ENCODE measurements at regions not wholly inside any gene's neighbourhood (a gene's known extent, or its start where the extent isn't known, plus 50 kb on each side); places are given as distances from the start of the nearest gene placed in this dataset.
"Not testable (repeated sequence)": the region's sequence is repeated elsewhere in the genome, so short reads cannot be mapped to it uniquely, and the experiment has no call there.

DNA sequence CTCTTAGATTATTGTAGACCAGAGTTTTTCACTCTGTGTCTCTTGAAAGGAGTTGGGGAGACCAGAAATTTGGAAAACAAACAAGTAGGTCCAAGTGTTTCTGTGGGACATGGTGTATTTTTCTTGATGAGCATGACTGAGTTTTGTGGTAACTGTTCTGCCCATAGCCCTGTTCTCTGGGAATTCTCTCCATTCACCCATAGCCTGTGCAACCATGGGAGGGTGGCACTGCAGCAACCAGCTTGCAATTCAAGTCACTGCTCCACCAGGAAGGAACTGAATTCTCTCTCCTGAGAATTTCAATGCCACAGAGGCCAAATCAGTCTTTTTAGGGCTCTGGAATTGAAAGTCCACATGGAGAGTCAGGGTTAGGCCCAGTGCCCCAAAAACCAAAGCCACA lies 475.3 kb upstream of the TRPC7 start:
- DNase-seq = no peak
- no peaks in the 10 kb centered on the region for H3K4me1 Mint-ChIP-seq (ENCODE audit: low read depth in 2 of 2)
- H3K9me3 Mint-ChIP-seq = peaks cover 4 to 6% of the 10 kb centered on the region in 2 donors
- ATAC-seq (replicated peaks) = no peak
- H3K27me3 Mint-ChIP-seq = no peaks in the 10 kb centered on the region
- H3K27ac Mint-ChIP-seq = no peak overlapping the region
- no peak overlapping the region for H3K4me3 Mint-ChIP-seq
- no peaks in the 10 kb centered on the region for H3K36me3 Mint-ChIP-seq (ENCODE audit: insufficient read depth)

DNA sequence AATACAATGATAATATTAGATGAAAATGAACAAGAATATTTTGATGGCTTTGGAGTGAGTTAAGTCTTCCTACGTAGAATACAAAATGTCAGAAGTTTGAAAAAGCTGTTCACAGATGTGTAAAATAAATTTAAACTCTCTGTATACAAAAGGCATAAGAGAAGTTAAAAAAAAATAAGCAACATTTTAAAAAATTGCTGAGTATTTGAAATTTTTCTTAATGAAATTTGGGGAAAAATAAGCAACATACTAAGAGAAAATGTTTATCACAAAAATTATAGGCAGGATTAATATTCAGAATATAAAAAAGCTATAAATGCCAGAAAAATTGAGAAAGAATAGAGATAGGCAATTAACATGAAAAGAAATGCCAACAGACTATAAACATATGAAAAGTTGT lies 470.7 kb upstream of the TRPC7 start:
- DNase-seq (no peak), ATAC-seq (replicated peaks) (no peak)
- Mint-ChIP-seq H3K9me3 (peaks cover 0 to 18% of the 10 kb centered on the region in 2 donors), H3K27ac (no peak overlapping the region), H3K27me3 (no peaks in the 10 kb centered on the region), H3K4me1 (ENCODE audit: low read depth in 2 of 2) (no peaks in the 10 kb centered on the region), H3K36me3 (ENCODE audit: insufficient read depth) (no peaks in the 10 kb centered on the region), H3K4me3 (no peak overlapping the region)

DNA sequence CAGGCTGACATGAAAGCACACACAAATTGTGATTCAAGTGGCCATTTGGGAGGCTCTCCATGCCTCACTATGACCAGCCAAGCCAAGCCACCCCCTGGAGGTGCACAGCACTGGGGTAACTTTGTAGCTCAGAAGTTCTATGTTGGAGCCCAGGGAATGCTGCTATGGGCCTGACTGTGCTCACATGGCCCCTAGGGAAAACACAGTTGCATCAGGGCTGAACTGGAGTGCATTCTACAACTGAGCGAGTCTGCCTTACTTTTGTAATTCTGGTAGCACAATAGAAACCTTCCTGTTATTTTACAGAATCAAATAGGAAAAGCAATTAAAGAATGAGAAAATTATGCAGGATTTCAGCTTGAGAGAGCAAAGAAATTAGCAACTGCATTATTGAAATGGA lies 455.5 kb upstream of the TRPC7 start:
- H3K27me3 Mint-ChIP-seq = no peaks in the 10 kb centered on the region

DNA sequence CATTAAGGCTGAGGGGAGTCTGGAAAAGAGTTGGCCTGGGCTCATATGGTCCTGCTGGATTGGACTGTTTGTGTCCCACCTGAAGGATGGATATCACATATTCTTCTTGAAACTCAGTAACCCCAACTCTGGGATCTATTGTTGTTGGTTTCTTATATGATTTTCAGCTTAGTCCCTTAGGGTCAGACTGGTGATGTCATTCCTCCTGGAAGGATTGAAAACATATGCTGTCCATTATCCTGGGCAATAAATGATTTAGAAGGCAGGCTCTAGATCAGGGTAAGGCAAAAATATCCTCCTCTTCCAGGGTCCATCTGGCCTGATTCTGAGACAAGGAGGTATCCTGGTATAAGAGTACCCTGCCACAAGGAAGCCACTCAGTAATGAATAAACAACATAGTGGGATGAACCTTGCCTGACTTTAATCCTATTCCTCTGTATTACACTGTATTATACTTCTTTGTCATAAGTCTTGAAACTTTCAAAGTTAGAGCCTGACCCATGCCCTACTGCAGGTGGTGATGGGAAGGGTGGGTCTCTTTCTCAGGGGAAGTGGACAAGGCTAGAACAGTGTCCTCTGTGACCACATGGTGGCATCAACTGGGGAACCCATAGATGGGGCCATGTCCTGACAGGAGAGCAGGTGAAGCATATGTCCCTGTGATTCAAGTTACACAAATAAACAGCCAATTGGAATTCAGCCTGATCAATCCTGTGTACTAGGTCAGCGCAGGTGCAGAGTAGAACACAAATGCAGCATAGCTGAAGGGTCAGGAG lies 454.4 kb upstream of the TRPC7 start:
- no peak overlapping the region for H3K27ac Mint-ChIP-seq
- ATAC-seq (replicated peaks) = no peak
- no peaks in the 10 kb centered on the region for H3K4me1 Mint-ChIP-seq (ENCODE audit: low read depth in 2 of 2)
- peaks cover 2 to 6% of the 10 kb centered on the region in 2 donors for H3K9me3 Mint-ChIP-seq
- no peak overlapping the region for H3K4me3 Mint-ChIP-seq
- no peak for DNase-seq
- H3K36me3 Mint-ChIP-seq (ENCODE audit: insufficient read depth) = no peaks in the 10 kb centered on the region
- no peaks in the 10 kb centered on the region for H3K27me3 Mint-ChIP-seq

More for the DNA sequence above, 455.5 kb upstream of the TRPC7 start:
- no peak overlapping the region for H3K27ac Mint-ChIP-seq
- H3K4me3 Mint-ChIP-seq = no peak overlapping the region
- DNase-seq = no peak
- ATAC-seq (replicated peaks) = no peak
- peaks cover 2 to 3% of the 10 kb centered on the region in 2 donors for H3K9me3 Mint-ChIP-seq
- no peaks in the 10 kb centered on the region for H3K36me3 Mint-ChIP-seq (ENCODE audit: insufficient read depth)
- H3K4me1 Mint-ChIP-seq (ENCODE audit: low read depth in 2 of 2) = no peaks in the 10 kb centered on the region

DNA sequence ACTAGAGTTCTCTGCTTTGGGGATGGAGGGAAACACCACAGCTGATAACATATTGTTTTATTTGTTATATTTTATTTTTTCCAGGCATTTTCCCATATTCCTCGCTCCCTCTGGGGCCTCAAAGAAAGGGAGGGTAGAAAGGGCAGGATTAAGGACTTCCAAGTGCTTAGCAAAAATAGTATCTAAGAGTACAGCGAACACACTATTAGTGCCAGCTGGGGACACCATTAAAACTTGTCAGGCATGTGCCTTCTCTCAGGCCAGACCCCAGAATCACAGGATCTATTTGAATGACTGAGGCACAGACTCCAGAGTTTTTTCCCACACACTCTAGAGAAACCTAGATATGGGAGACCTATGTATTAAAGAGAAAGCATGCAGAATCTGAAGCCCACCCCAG lies 451.0 kb upstream of the TRPC7 start:
- no peak overlapping the region for H3K27ac Mint-ChIP-seq
- no peaks in the 10 kb centered on the region for H3K36me3 Mint-ChIP-seq (ENCODE audit: insufficient read depth)
- H3K4me3 Mint-ChIP-seq = no peak overlapping the region
- no peak for ATAC-seq (replicated peaks)
- H3K9me3 Mint-ChIP-seq = peaks cover 2 to 6% of the 10 kb centered on the region in 2 donors
- no peak for DNase-seq
- no peaks in the 10 kb centered on the region for H3K27me3 Mint-ChIP-seq
- H3K4me1 Mint-ChIP-seq (ENCODE audit: low read depth in 2 of 2) = no peaks in the 10 kb centered on the region

DNA sequence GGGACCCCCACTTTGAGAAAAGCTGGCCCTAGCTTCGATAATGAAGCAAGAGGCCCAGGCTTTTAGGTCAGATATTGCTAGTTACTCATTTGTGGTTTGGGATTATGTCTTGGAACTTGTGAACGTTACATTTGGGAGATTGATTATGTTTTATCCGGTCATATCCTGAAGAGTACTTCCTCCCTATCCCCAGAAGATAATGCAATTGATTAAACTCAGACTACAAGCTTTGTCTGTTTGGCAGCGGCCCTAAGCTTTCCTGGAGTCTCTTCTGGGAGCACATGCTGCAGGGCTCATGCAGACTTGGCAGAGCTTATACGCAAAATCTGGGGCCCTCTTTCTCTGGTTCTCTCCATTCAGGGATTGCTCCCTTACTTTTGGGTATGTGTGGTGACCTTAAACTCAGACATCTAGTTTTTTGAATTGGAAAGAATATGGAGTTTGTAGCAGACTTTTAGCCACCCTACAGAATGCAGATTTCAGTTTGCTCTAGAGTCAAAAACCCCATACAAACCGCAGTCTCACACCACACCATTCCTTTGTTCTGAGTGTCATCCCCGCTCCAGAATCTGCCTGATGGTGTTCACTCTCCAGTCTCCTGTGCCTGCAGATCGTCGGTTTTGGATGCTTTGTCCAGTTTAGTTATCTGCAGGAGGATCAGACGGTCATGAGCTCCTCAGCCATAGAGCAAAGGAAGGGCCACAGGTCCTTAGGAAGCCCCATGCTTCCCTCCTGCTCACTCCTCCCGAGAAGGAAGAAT lies 449.5 kb upstream of the TRPC7 start:
- Mint-ChIP-seq H3K4me1 (ENCODE audit: low read depth in 2 of 2) (no peaks in the 10 kb centered on the region), H3K9me3 (peaks cover 2 to 6% of the 10 kb centered on the region in 2 donors), H3K36me3 (ENCODE audit: insufficient read depth) (no peaks in the 10 kb centered on the region), H3K4me3 (no peak overlapping the region), H3K27ac (no peak overlapping the region), H3K27me3 (no peaks in the 10 kb centered on the region)
- ATAC-seq (replicated peaks) (no peak), DNase-seq (no peak)

DNA sequence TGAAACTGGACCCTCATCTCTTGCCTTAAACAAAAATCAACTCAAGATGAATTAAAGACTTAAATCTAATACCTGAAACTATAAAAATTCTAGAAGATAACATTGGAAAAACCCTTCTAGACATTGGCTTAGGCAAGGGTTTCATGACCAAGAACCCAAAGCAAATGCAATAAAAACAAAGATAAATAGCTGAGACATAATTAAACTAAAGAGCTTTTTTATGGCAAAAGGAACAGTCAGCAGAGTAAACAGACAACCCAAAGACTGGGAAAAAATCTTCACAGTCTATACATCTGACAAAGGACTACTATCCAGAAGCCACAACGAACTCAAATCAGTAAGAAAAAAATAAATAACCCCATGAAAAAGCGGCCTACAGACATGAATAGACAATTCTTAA lies 446.9 kb upstream of the TRPC7 start:
- not testable (repeated sequence) for H3K36me3 Mint-ChIP-seq (ENCODE audit: insufficient read depth); DNase-seq; H3K4me1 Mint-ChIP-seq (ENCODE audit: low read depth in 2 of 2); H3K4me3 Mint-ChIP-seq; H3K27ac Mint-ChIP-seq; ATAC-seq (replicated peaks); H3K27me3 Mint-ChIP-seq; H3K9me3 Mint-ChIP-seq

DNA sequence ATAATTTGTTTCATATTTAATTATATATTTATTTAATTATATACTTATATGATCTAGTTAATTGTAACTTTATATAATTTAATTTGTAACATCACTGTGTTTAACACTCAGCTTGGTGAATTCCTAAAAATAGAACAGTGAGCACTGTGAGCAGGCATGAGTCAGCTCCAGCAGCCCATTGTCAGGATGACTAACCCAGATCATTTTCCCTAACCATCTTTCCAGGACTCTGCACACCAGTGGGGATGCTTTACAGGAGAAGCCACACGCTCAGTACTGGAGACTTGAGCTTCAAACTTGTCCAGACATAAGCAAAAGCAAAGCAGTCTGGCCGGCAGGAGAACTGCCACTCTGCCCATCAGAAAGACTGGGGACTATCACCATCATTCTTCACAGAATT lies 446.2 kb upstream of the TRPC7 start:
- H3K36me3 Mint-ChIP-seq (ENCODE audit: insufficient read depth) = no peaks in the 10 kb centered on the region
- peaks cover 0 to 6% of the 10 kb centered on the region in 2 donors for H3K9me3 Mint-ChIP-seq
- ATAC-seq (replicated peaks) = no peak
- peaks cover 0 to 2% of the 10 kb centered on the region in 2 donors for H3K4me1 Mint-ChIP-seq (ENCODE audit: low read depth in 2 of 2)
- H3K27me3 Mint-ChIP-seq = no peaks in the 10 kb centered on the region
- H3K27ac Mint-ChIP-seq = no peak overlapping the region
- no peak for DNase-seq
- no peak overlapping the region for H3K4me3 Mint-ChIP-seq

DNA sequence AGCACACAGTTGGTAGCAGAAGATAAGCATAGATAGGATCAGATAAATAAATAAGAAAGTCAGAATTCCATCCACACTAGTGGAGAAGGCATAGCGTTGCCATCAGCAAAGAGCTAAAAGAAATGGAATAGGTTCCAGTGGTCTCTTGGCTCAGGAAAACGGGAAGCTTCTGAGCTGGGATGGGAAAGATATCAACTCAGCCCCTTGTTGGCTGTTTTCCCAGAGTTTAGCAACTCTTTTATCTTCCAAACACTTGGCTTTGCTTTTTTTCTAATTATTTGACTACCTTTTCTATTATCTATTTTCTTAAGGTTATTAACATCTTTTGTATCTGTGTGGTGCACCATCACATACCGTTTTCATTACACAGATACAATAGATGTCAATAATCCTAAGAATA lies 445.7 kb upstream of the TRPC7 start:
- Mint-ChIP-seq H3K36me3 (ENCODE audit: insufficient read depth) (no peaks in the 10 kb centered on the region), H3K27ac (no peak overlapping the region), H3K4me1 (ENCODE audit: low read depth in 2 of 2) (peaks cover 0 to 2% of the 10 kb centered on the region in 2 donors), H3K4me3 (no peak overlapping the region), H3K27me3 (no peaks in the 10 kb centered on the region), H3K9me3 (peaks cover 0 to 5% of the 10 kb centered on the region in 2 donors)
- ATAC-seq (replicated peaks) (no peak), DNase-seq (no peak)

DNA sequence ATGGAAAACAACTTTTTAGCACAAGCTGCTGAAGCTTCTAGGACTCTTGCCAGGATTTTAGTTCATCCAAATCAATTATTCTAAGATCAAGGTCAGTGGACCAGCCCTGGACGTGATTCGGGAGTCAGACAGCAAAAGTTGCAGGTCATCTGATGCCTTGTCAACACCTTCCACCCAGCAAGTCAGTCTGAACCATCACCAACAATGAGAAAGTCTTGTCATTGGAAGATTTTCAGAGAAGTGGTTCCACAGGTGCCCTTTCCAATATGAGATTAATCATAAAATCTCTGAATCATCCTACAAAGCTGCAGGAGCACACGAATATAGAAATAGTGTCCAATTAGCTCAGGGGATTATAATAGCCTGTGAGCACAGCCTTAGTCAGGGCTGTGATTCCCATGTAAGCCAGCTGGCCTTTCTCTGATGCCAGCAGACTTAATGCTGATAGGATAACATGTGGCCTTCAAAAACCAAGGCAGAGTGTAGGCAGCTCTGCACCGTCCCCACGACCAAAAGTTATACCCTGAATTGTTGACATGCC lies 445.0 kb upstream of the TRPC7 start:
- H3K4me3 Mint-ChIP-seq = no peak overlapping the region
- no peaks in the 10 kb centered on the region for H3K27me3 Mint-ChIP-seq
- H3K9me3 Mint-ChIP-seq = no peaks in the 10 kb centered on the region
- H3K27ac Mint-ChIP-seq = no peak overlapping the region
- H3K36me3 Mint-ChIP-seq (ENCODE audit: insufficient read depth) = no peaks in the 10 kb centered on the region
- DNase-seq (no peak), ATAC-seq (replicated peaks) (no peak)
- peaks cover 0 to 2% of the 10 kb centered on the region in 2 donors for H3K4me1 Mint-ChIP-seq (ENCODE audit: low read depth in 2 of 2)

DNA sequence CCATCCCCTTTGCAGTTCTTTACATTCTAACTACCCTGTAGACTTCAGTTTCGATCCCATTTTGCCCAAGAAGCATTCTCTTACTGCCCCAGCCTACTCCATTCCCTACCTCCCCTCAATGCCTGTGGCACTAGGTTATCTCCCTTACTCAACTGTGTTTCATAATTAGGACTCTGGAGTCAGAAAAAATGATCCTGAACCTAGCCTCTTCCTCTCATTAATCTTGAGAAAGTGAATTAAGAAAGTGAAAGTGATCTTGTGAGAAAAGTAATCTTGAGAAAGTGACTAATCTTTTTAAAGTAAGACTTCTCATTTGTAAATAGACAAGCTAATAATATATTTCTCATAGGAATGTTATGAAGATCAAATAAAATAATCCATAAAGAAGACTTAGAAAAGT lies 444.0 kb upstream of the TRPC7 start:
- no peak overlapping the region for H3K4me3 Mint-ChIP-seq
- no peaks in the 10 kb centered on the region for H3K36me3 Mint-ChIP-seq (ENCODE audit: insufficient read depth)
- peaks cover 0 to 2% of the 10 kb centered on the region in 2 donors for H3K4me1 Mint-ChIP-seq (ENCODE audit: low read depth in 2 of 2)
- H3K9me3 Mint-ChIP-seq = no peaks in the 10 kb centered on the region
- no peak overlapping the region for H3K27ac Mint-ChIP-seq
- ATAC-seq (replicated peaks) = no peak
- H3K27me3 Mint-ChIP-seq = no peaks in the 10 kb centered on the region
- no peak for DNase-seq

DNA sequence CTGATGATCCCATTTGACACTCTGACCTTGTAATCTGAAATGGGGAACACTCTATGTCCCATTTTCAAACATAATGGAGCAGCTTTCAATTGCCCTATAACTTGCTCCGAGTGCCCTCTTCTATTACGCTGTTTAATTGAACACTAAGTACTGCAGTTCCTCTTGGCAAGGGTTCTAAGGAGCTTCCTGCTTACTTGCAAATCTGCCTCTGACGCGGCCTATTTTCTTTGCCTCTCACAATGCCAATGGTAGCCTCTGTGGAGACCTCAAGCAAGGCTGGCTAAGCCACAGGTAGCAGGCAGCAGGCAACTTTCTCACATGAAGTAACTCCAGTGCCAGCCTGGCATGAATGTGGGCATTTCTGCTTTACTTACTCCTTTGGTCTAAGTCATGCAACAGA lies 443.4 kb upstream of the TRPC7 start:
- peaks cover 0 to 2% of the 10 kb centered on the region in 2 donors for H3K4me1 Mint-ChIP-seq (ENCODE audit: low read depth in 2 of 2)
- no peak overlapping the region for H3K27ac Mint-ChIP-seq
- no peaks in the 10 kb centered on the region for H3K27me3 Mint-ChIP-seq
- no peaks in the 10 kb centered on the region for H3K36me3 Mint-ChIP-seq (ENCODE audit: insufficient read depth)
- no peaks in the 10 kb centered on the region for H3K9me3 Mint-ChIP-seq
- ATAC-seq (replicated peaks) (no peak), DNase-seq (no peak)
- H3K4me3 Mint-ChIP-seq = no peak overlapping the region

DNA sequence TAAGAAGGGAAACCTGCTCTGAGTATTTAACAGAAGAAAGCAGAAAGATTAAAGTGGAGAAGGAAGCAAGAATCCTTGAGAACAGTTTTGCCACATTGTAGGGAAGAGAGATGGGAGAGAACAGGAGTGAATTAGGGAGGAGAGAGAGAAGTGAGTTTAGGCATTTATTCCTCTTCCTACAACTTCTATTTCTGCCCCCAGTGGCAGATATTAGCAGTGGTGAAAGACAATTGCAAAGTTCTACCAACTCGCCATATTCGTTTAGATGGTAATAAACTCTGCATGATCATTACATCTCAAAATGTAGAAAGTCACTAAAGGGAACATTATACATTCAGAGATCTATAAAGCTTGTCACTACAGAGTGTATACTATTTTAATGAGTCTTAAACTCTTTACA lies 440.1 kb upstream of the TRPC7 start:
- ATAC-seq (replicated peaks) (no peak), DNase-seq (no peak)
- Mint-ChIP-seq H3K27ac (no peak overlapping the region), H3K9me3 (no peaks in the 10 kb centered on the region), H3K4me3 (no peak overlapping the region), H3K4me1 (ENCODE audit: low read depth in 2 of 2) (peaks cover 0 to 2% of the 10 kb centered on the region in 2 donors), H3K36me3 (ENCODE audit: insufficient read depth) (no peaks in the 10 kb centered on the region), H3K27me3 (no peaks in the 10 kb centered on the region)

DNA sequence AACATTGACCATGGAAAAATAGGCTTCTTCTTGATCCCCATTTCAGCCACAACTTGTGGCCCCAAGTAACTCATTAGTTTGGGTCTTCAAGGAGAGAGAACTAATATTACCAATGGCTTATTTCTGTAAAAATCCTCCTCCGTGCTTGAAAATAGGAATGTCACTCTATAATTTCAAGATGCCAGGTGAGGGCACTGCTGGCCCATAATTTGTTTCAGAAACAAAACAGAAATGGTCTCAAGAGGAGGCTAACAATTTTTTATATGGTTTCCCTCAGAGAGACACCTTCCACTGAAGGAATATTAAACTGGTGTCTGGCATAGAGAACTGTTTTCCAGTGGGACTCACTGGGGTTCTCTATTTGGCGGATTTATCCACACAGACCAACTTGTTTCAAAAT lies 437.0 kb upstream of the TRPC7 start:
- Mint-ChIP-seq H3K4me1 (ENCODE audit: low read depth in 2 of 2) (no peaks in the 10 kb centered on the region), H3K27me3 (no peaks in the 10 kb centered on the region), H3K36me3 (ENCODE audit: insufficient read depth) (no peaks in the 10 kb centered on the region), H3K9me3 (no peaks in the 10 kb centered on the region), H3K27ac (no peak overlapping the region), H3K4me3 (no peak overlapping the region)
- ATAC-seq (replicated peaks) (no peak), DNase-seq (no peak)

Measured in effector memory CD8-positive, alpha-beta T cell (primary cell).